AML-193 (cell line): ENCODE measurements at regions not wholly inside any gene's neighbourhood (a gene's known extent, or its start where the extent isn't known, plus 50 kb on each side); places are given as distances from the start of the nearest gene placed in this dataset.
"Not testable (repeated sequence)": the region's sequence is repeated elsewhere in the genome, so short reads cannot be mapped to it uniquely, and the experiment has no call there.

Source experiments
- DNase-seq, 2 experiments: peaks; one replicate each; lab custom pipeline; 2025; lab: John Stamatoyannopoulos, UW

GRCh38 chr7:114180556-114181266 is 233.9 kb upstream of the FOXP2 start:
- DNase-seq = no peak

GRCh38 chr7:114175125-114175524 is 239.5 kb upstream of the FOXP2 start:
- DNase-seq = no peak

- DNase-seq = no peak
Observed at GRCh38 chr7:114173170-114173890, 241.3 kb upstream of the FOXP2 start.

- DNase-seq = not testable (repeated sequence)
Observed at GRCh38 chr7:114169389-114169788, 245.2 kb upstream of the FOXP2 start.

GRCh38 chr7:114160925-114161324 is 242.1 kb upstream of the PPP1R3A start:
- DNase-seq = no peak

- no peak for DNase-seq
Observed at GRCh38 chr7:114158854-114159253, 240.0 kb upstream of the PPP1R3A start.

GRCh38 chr7:114158275-114158674 is 239.5 kb upstream of the PPP1R3A start:
- no peak for DNase-seq

- no peak for DNase-seq
Observed at GRCh38 chr7:114156178-114156577, 237.4 kb upstream of the PPP1R3A start.

- no peak for DNase-seq
Observed at GRCh38 chr7:114155116-114156110, 236.6 kb upstream of the PPP1R3A start.

GRCh38 chr7:114153700-114154099 is 234.9 kb upstream of the PPP1R3A start:
- no peak for DNase-seq

- DNase-seq = no peak
Observed at GRCh38 chr7:114152314-114152938, 233.6 kb upstream of the PPP1R3A start.

GRCh38 chr7:114151777-114152176 is 233.0 kb upstream of the PPP1R3A start:
- DNase-seq = no peak

- DNase-seq = no peak
Observed at GRCh38 chr7:114150689-114151088, 231.9 kb upstream of the PPP1R3A start.

- DNase-seq = peak; percentile 1 to 5
Observed at GRCh38 chr7:114148779-114149178, 230.0 kb upstream of the PPP1R3A start.

- DNase-seq = no peak
Observed at GRCh38 chr7:114141415-114141814, 222.6 kb upstream of the PPP1R3A start.

GRCh38 chr7:114140561-114140960 is 221.8 kb upstream of the PPP1R3A start:
- DNase-seq = no peak

GRCh38 chr7:114139690-114140089 is 220.9 kb upstream of the PPP1R3A start:
- DNase-seq = not testable (repeated sequence)

- DNase-seq = no peak
Observed at GRCh38 chr7:114138587-114138986, 219.8 kb upstream of the PPP1R3A start.

- DNase-seq = no peak
Observed at GRCh38 chr7:114133717-114134116, 214.9 kb upstream of the PPP1R3A start.

- DNase-seq = no peak
Observed at GRCh38 chr7:114130866-114131265, 212.1 kb upstream of the PPP1R3A start.

- DNase-seq = no peak
Observed at GRCh38 chr7:114128880-114129279, 210.1 kb upstream of the PPP1R3A start.

GRCh38 chr7:114126095-114126494 is 207.3 kb upstream of the PPP1R3A start:
- DNase-seq = no peak
